ENCODE measurements at regions not wholly inside any gene's neighbourhood (a gene's known extent, or its start where the extent isn't known, plus 50 kb on each side); places are given as distances from the start of the nearest gene placed in this dataset.
"Not testable (repeated sequence)": the region's sequence is repeated elsewhere in the genome, so short reads cannot be mapped to it uniquely, and the experiment has no call there.

- DNase-seq (ENCODE audit: extremely low spot score, insufficient read length, low read depth) (no peak), FAIRE-seq (no peak)
Measured at GRCh38 chr3:94627689-94628088, 564.8 kb downstream of the NSUN3 start.

GRCh38 chr3:94643400-94643799 is 580.5 kb downstream of the NSUN3 start:
- DNase-seq (ENCODE audit: extremely low spot score, insufficient read length, low read depth) (no peak), FAIRE-seq (no peak)

GRCh38 chr3:94645790-94646189 is 582.9 kb downstream of the NSUN3 start:
- FAIRE-seq (no peak), DNase-seq (ENCODE audit: extremely low spot score, insufficient read length, low read depth) (no peak)

GRCh38 chr3:94647131-94647530 is 584.3 kb downstream of the NSUN3 start:
- DNase-seq (ENCODE audit: extremely low spot score, insufficient read length, low read depth) (no peak), FAIRE-seq (no peak)

- FAIRE-seq = not testable (repeated sequence)
Measured at GRCh38 chr3:94648270-94649180, 585.7 kb downstream of the NSUN3 start.

GRCh38 chr3:94654096-94654495 is 591.2 kb downstream of the NSUN3 start:
- DNase-seq (ENCODE audit: extremely low spot score, insufficient read length, low read depth) (no peak), FAIRE-seq (no peak)

More at GRCh38 chr3:94648270-94649180, 585.7 kb downstream of the NSUN3 start:
- not testable (repeated sequence) for DNase-seq (ENCODE audit: extremely low spot score, insufficient read length, low read depth)

GRCh38 chr3:94665922-94666321 is 603.1 kb downstream of the NSUN3 start:
- FAIRE-seq (no peak), DNase-seq (ENCODE audit: extremely low spot score, insufficient read length, low read depth) (no peak)

GRCh38 chr3:94671078-94671477 is 608.2 kb downstream of the NSUN3 start:
- no peak for FAIRE-seq
- no peak for DNase-seq (ENCODE audit: extremely low spot score, insufficient read length, low read depth)

- DNase-seq (ENCODE audit: extremely low spot score, insufficient read length, low read depth) (no peak), FAIRE-seq (no peak)
Measured at GRCh38 chr3:94673876-94674275, 611.0 kb downstream of the NSUN3 start.

- no peak for FAIRE-seq
- DNase-seq (ENCODE audit: extremely low spot score, insufficient read length, low read depth) = no peak
Measured at GRCh38 chr3:94686208-94686607, 623.3 kb downstream of the NSUN3 start.

GRCh38 chr3:94693997-94694640 is 631.3 kb downstream of the NSUN3 start:
- FAIRE-seq (no peak), DNase-seq (ENCODE audit: extremely low spot score, insufficient read length, low read depth) (no peak)

- FAIRE-seq = no peak
- DNase-seq (ENCODE audit: extremely low spot score, insufficient read length, low read depth) = no peak
Measured at GRCh38 chr3:94694894-94695293, 632.0 kb downstream of the NSUN3 start.

GRCh38 chr3:94704467-94704866 is 641.6 kb downstream of the NSUN3 start:
- no peak for FAIRE-seq
- no peak for DNase-seq (ENCODE audit: extremely low spot score, insufficient read length, low read depth)

- DNase-seq (ENCODE audit: extremely low spot score, insufficient read length, low read depth) = no peak
- FAIRE-seq = no peak
Measured at GRCh38 chr3:94709249-94709902, 646.5 kb downstream of the NSUN3 start.

GRCh38 chr3:94714194-94714593 is 651.3 kb downstream of the NSUN3 start:
- FAIRE-seq = no peak
- DNase-seq (ENCODE audit: extremely low spot score, insufficient read length, low read depth) = no peak

- FAIRE-seq = no peak
- DNase-seq (ENCODE audit: extremely low spot score, insufficient read length, low read depth) = no peak
Measured at GRCh38 chr3:94716326-94717018, 653.6 kb downstream of the NSUN3 start.

GRCh38 chr3:94734206-94734605 is 671.3 kb downstream of the NSUN3 start:
- FAIRE-seq (no peak), DNase-seq (ENCODE audit: extremely low spot score, insufficient read length, low read depth) (no peak)

- FAIRE-seq = no peak
- no peak for DNase-seq (ENCODE audit: extremely low spot score, insufficient read length, low read depth)
Measured at GRCh38 chr3:94735354-94735753, 672.5 kb downstream of the NSUN3 start.

GRCh38 chr3:94737116-94737515 is 674.3 kb downstream of the NSUN3 start:
- DNase-seq (ENCODE audit: extremely low spot score, insufficient read length, low read depth) (no peak), FAIRE-seq (no peak)

- DNase-seq (ENCODE audit: extremely low spot score, insufficient read length, low read depth) (no peak), FAIRE-seq (no peak)
Measured at GRCh38 chr3:94739420-94739819, 676.6 kb downstream of the NSUN3 start.
